ENCODE measurements at regions not wholly inside any gene's neighbourhood (a gene's known extent, or its start where the extent isn't known, plus 50 kb on each side); places are given as distances from the start of the nearest gene placed in this dataset.

DNA sequence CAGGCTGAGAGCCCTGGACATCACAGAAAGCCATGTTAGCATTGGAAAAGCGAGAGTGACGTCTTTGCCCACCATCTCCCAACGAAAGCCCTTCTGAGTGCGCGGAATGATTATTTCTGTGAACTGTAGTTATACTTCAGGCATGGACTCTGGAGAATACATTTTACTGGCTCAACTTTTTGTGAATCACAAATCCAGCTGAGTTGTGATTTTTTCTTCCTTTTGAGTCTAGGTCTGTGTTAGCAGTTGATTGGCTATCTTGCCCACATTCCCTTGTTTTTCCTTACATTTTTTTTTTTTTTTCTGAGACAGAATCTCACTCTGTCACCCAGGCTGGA lies 183.1 kb downstream of the INO80D start:
- no peak for DNase-seq (ENCODE audit: low read depth)
- TF ChIP-seq, protein P1, sequence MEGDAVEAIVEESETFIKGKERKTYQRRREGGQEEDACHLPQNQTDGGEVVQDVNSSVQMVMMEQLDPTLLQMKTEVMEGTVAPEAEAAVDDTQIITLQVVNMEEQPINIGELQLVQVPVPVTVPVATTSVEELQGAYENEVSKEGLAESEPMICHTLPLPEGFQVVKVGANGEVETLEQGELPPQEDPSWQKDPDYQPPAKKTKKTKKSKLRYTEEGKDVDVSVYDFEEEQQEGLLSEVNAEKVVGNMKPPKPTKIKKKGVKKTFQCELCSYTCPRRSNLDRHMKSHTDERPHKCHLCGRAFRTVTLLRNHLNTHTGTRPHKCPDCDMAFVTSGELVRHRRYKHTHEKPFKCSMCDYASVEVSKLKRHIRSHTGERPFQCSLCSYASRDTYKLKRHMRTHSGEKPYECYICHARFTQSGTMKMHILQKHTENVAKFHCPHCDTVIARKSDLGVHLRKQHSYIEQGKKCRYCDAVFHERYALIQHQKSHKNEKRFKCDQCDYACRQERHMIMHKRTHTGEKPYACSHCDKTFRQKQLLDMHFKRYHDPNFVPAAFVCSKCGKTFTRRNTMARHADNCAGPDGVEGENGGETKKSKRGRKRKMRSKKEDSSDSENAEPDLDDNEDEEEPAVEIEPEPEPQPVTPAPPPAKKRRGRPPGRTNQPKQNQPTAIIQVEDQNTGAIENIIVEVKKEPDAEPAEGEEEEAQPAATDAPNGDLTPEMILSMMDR (IDR thresholded peaks at IDR 0.05; ENCODE audit: insufficient read depth, low read depth, low read length) = no peak
- no peak overlapping the region for H3K4me3 ChIP-seq (ENCODE audit: low read depth, low read length)

DNA sequence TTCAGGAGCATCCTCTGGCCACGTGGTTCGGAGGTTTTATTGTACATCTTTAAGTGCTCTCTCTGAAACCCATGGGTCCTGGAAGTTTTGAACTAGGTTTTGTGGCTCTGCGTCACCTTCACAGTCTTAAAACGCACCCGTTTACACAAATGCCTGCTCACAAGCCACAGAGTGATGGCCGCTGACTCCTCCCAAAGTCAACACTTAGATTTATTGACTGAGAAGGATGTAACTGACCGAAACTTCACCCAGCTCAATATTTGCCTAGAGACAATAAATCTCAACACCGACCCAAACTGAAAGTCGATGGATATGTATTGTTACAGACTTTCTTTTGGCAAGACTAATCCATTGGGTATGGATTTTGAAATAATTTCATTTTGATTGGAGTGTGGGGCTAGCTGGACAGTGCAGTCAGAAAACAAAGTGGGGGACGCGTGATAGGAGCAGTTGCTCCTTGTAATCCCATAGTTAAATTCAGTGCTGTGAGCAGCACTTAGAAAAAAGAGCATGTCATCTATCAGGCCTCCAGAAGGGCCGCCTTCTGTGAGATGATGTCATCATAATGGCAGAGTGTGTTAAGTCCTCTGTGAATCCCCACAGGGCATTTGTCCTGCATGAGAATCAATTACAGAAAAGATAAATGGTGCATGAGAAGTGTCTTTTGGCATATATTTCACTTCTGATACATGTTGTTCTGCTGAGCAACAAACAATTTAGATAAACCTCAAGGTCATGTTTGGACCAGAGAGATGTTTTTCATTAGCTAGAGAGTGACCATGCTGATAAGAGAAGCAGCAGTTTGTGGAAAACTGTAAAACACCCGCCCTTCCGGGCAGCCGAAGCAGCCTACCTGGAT lies 183.7 kb downstream of the INO80D start:
- H3K4me3 ChIP-seq (ENCODE audit: low read depth, low read length) = no peak overlapping the region
- DNase-seq (ENCODE audit: low read depth) = peak; percentile 23
- TF ChIP-seq, protein P1 (IDR thresholded peaks at IDR 0.05; ENCODE audit: insufficient read depth, low read depth, low read length) = no peak

DNA sequence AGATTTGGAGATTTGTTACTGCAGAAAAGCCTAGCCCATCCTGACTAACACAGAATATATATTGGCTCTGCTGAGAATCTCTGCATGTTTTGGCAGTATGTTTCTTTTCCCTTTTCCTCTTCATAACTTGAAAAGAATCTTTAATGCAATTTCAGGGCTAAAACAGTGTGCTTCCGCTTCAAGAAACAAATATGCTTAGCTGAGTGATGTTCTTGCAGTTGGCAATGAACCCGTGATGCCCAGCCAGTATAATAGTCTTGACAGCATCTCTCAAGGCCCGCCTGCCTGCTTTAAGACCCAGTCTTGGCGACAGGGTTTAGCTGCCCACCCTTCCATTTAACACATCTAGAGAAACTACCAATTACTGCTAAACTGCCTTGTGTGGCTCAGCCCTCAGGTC lies 184.5 kb downstream of the INO80D start:
- no peak overlapping the region for H3K4me3 ChIP-seq (ENCODE audit: low read depth, low read length)
- DNase-seq (ENCODE audit: low read depth) = no peak
- TF ChIP-seq, protein P1 (IDR thresholded peaks at IDR 0.05; ENCODE audit: insufficient read depth, low read depth, low read length) = no peak

DNA sequence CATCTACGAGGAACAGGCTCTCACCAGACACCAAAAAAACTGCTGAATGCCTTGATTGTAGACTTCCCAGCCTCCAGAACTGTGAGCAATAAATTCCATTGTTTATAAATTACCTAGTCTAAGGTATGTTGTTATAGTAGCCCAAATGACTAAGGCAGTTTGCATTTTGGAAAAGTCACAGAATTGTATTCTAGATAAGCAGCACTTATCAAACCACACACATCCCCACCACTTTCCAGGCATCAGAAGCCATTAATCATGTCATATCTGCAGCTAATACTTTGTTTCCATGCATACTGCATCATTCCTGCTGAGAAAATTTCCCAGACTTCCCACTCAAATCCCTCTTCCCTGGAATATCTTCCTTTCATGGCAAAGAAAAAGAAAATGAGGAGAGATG lies 187.2 kb downstream of the INO80D start:
- DNase-seq (ENCODE audit: low read depth) = no peak
- H3K4me3 ChIP-seq (ENCODE audit: low read depth, low read length) = no peak overlapping the region
- TF ChIP-seq, protein P1 (IDR thresholded peaks at IDR 0.05; ENCODE audit: insufficient read depth, low read depth, low read length) = no peak

DNA sequence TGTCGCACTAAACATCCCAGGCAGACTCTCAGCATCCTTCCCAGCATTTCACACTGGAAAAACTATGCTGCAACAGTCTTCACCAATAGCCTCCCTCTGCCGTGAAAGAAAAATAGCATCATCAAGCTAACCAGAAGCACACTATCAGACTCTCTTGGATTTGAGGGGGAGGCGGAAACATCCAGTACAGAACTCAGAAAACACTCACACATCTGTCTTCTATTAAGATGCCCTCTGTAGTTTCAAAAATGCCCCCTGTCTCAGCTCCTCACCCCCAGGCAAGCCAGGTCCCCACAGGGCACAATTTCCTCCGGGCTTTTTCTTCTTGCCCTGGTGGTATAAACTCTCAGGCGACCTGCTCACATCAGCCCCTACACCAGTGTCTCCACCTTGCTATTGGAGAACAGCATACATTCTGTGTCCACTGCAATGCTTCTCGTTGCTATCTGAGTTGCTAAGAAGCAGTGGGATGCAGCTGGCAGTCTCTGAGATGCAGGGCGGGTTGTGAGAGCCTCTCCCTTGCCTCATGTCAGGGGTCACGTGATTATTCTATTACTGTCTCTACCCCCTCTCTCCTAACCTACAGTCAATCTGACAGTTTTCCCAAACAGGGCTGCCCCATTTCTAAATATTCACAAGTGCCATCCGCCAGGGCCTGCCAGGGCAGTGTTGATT lies 189.9 kb downstream of the INO80D start:
- H3K4me3 ChIP-seq (ENCODE audit: low read depth, low read length) = no peak overlapping the region
- DNase-seq (ENCODE audit: low read depth) = no peak
- TF ChIP-seq, protein P1 (IDR thresholded peaks at IDR 0.05; ENCODE audit: insufficient read depth, low read depth, low read length) = no peak

DNA sequence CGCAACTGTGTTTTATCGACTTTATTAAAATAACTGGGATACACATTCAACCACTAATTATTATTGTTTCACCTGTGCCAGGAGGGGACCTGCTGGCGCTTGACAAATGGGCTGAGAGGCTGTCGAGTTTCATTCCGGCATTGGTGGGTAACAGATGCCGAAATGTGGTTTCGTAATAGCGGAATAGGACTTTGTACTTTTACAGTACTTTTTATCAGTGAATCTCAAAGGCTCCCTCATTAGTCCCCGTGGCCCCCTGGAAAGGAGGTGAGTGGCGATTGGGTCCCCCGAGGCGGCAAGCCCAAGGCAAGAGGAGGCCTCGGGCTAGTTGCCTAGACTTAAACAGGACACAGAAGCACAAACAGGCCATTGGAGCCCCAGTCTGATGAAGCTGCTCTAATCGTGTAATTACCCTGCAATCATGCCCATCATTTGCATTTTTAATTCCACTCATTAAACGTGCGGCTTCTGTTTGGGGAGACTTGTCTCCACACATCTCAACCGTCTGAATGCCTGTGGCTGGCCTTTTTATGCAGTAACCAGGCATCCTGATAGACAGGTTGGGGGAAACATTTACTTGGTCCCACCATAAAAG lies 193.2 kb downstream of the INO80D start:
- TF ChIP-seq, protein P1 (IDR thresholded peaks at IDR 0.05; ENCODE audit: insufficient read depth, low read depth, low read length) = no peak
- DNase-seq (ENCODE audit: low read depth) = no peak
- H3K4me3 ChIP-seq (ENCODE audit: low read depth, low read length) = no peak overlapping the region

Measured in fibroblast of villous mesenchyme (primary cell).